A673 (cell line): ENCODE measurements at regions not wholly inside any gene's neighbourhood (a gene's known extent, or its start where the extent isn't known, plus 50 kb on each side); places are given as distances from the start of the nearest gene placed in this dataset.

Source experiments
- BruUV-seq: library from RNA; stranded (reverse); fragments of 400-500 nt; replicated peaks from 2 replicates; lab custom pipeline; 2021; lab: Mats Ljungman, UMichigan
- CTCF ChIA-PET: fragments of 300-600 bp; sonication (Branson Sonifier 250); formaldehyde crosslinking; loops from one replicate; lab custom pipeline; 2022; ENCODE audit warnings: antibody characterized with exemption; lab: Charles Lee
- POLR2A ChIA-PET: fragments of 300-600 bp; sonication (Branson Sonifier 250); formaldehyde crosslinking; loops from one replicate; lab custom pipeline; 2022; ENCODE audit warnings: antibody characterized with exemption; ENCODE audit not compliant: low non-redundant PET; lab: Charles Lee
- DNase-seq: peaks from one replicate; pipeline ENCODE4 v3.0.0-alpha.2; 2015; ENCODE audit warnings: low spot score
- H3K27ac ChIP-seq: fragments of 200-600 bp; sonication (generic); 2 replicates; pipeline ENCODE4 v1.5.1; 2016; ENCODE audit warnings: mixed run types, low read depth, mild to moderate bottlenecking, mixed read lengths, antibody characterized with exemption, low read length; ENCODE audit not compliant: poor library complexity, severe bottlenecking
- H3K27me3 ChIP-seq: fragments of 200-600 bp; sonication (generic); replicated peaks from 2 replicates; pipeline ENCODE4 v1.6.1; 2017; ENCODE audit warnings: mixed run types, low read depth, mild to moderate bottlenecking, mixed read lengths, antibody characterized with exemption, low read length; ENCODE audit not compliant: insufficient read depth, poor library complexity
- H3K36me3 ChIP-seq: fragments of 200-600 bp; sonication (generic); 2 replicates; pipeline ENCODE4 v1.6.1; 2016; ENCODE audit warnings: mixed run types, mild to moderate bottlenecking, mixed read lengths, antibody characterized with exemption, low read length; ENCODE audit not compliant: insufficient read depth, poor library complexity, severe bottlenecking
- H3K4me1 ChIP-seq: fragments of 200-600 bp; sonication (generic); 2 replicates; pipeline ENCODE4 v1.6.1; 2017; ENCODE audit warnings: mixed run types, mild to moderate bottlenecking, mixed read lengths, antibody characterized with exemption, low read length; ENCODE audit not compliant: insufficient read depth, poor library complexity, severe bottlenecking
- H3K4me3 ChIP-seq: fragments of 200-600 bp; sonication (generic); 2 replicates; pipeline ENCODE4 v1.5.1; 2016; ENCODE audit warnings: low read depth, mixed run types, mild to moderate bottlenecking, mixed read lengths, low read length; ENCODE audit not compliant: poor library complexity, severe bottlenecking
- H3K9me3 ChIP-seq: fragments of 200-600 bp; sonication (generic); 2 replicates; pipeline ENCODE4 v1.6.1; 2016; ENCODE audit warnings: mixed run types, low read depth, mild to moderate bottlenecking, mixed read lengths, antibody characterized with exemption, low read length; ENCODE audit not compliant: poor library complexity, severe bottlenecking
- EZH2 ChIP-seq: fragments of 200-600 bp; sonication (generic); IDR thresholded peaks from 2 replicates; pipeline ENCODE4 v1.6.1; 2017; ENCODE audit warnings: borderline replicate concordance, low read depth, mild to moderate bottlenecking, mixed read lengths, antibody characterized with exemption, low read length; ENCODE audit not compliant: poor library complexity, severe bottlenecking
- intact Hi-C: fragments of 100-400 bp; cut with micrococcal nuclease; formaldehyde crosslinking; loops from one replicate; pipeline ENCODE4 v1.10.0; 2022; ENCODE audit not compliant: unreplicated experiment
- TF ChIP-seq, protein P1 (sequence below): fragments of 300-800, 200-600 bp; sonication (generic); conservative IDR thresholded peaks from 2 replicates; pipeline ENCODE4 v1.5.1; 2017; ENCODE audit warnings: low read depth, mild to moderate bottlenecking, antibody characterized with exemption, low read length, moderate library complexity, mixed read lengths

DNA sequence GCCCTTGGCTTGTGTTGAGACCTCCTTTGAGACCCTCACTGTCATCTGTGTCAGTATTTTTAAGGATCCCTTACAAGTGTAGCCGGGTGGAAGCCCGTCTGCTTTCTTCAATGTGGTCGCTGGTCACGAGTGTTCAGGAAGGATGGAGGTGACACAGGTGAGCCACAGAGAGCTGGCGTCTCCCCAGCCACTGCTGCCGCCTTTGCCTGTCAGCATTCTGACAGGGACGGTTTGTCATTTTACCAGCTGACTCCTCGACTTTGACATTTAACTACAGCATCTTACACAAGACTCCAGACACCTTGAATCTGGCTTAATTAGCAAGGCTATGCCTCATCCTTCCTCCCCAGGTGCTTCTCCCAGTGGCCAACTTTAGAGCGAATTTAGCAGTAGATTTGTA is 56.3 kb upstream of the MPHOSPH6 start:
- ChIA-PET POLR2A (no interaction called here), CTCF (interaction anchor here (0.7 kb wide), 1 partner anchor 347 kb away, joined by 3 read pairs; no protein-coding TSS in a partner anchor)
- Histone ChIP-seq H3K36me3 (no peaks in the 10 kb centered on the region), H3K27ac (no peak overlapping the region), H3K4me3 (no peak overlapping the region), H3K9me3 (no peaks in the 10 kb centered on the region), H3K27me3 (no peaks in the 10 kb centered on the region), H3K4me1 (no peaks in the 10 kb centered on the region)
- intact Hi-C loops: no loop called here
- no TSS peak for BruUV-seq
- TF ChIP-seq EZH2: no peak
- TF ChIP-seq, protein P1, sequence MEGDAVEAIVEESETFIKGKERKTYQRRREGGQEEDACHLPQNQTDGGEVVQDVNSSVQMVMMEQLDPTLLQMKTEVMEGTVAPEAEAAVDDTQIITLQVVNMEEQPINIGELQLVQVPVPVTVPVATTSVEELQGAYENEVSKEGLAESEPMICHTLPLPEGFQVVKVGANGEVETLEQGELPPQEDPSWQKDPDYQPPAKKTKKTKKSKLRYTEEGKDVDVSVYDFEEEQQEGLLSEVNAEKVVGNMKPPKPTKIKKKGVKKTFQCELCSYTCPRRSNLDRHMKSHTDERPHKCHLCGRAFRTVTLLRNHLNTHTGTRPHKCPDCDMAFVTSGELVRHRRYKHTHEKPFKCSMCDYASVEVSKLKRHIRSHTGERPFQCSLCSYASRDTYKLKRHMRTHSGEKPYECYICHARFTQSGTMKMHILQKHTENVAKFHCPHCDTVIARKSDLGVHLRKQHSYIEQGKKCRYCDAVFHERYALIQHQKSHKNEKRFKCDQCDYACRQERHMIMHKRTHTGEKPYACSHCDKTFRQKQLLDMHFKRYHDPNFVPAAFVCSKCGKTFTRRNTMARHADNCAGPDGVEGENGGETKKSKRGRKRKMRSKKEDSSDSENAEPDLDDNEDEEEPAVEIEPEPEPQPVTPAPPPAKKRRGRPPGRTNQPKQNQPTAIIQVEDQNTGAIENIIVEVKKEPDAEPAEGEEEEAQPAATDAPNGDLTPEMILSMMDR: no peak
- DNase-seq: no peak

DNA sequence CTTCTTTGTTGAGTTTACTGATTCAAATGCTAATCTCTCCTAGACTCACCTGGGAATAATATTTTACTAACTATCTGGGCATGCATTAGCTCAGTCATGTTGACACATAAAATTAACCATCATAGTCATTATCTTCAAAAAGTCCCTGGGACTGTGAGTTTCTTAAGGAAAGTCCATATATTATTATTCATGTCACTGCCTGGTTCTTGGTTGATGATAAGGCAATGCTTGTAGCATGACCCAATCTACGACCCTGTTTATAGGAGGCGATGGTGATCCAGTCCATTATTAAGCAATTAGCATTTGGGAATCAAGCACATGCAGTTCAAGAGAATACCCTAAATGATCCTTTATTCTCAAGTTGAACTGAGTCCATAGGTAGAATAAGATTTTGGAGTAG is 54.8 kb upstream of the MPHOSPH6 start:
- TF ChIP-seq, protein P1: no peak
- TF ChIP-seq EZH2: no peak
- Histone ChIP-seq H3K4me3 (no peak overlapping the region), H3K27me3 (no peaks in the 10 kb centered on the region), H3K27ac (no peak overlapping the region), H3K4me1 (no peaks in the 10 kb centered on the region), H3K9me3 (no peaks in the 10 kb centered on the region), H3K36me3 (no peaks in the 10 kb centered on the region)
- no peak for DNase-seq
- no TSS peak for BruUV-seq
- intact Hi-C loops: no loop called here
- ChIA-PET CTCF (no interaction called here), POLR2A (interaction anchor here (0.5 kb wide), 1 partner anchor 56 kb away, joined by 3 read pairs; no protein-coding TSS in a partner anchor)

DNA sequence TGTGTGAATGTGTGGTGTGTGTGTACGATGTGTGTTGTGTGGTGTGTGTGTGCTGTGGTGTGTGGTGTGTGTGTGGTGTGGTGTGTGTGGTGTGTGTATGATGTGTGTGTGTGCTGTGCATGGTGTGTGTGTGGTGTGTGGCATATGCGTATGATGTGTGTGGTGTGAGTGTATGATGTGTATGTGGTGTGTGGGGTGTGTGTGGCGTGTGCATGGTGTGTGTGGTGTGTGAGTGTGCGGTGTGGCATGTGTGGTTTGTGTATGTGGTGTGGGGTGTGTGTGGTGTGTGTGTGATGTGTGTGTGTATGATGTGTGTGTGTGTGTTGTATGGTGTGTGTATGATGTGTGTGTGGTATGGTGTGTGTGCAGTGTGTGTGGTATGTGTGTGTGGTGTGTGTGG is 50.5 kb upstream of the MPHOSPH6 start:
- no peaks in the 10 kb centered on the region for H3K9me3 ChIP-seq
- no peak overlapping the region for H3K4me3 ChIP-seq
- intact Hi-C loops: no loop called here
- no TSS peak for BruUV-seq
- CTCF ChIA-PET: no interaction called here
- no peaks in the 10 kb centered on the region for H3K4me1 ChIP-seq
- POLR2A ChIA-PET: no interaction called here
- no peaks in the 10 kb centered on the region for H3K27me3 ChIP-seq
- no peak for DNase-seq
- no peak overlapping the region for H3K27ac ChIP-seq
- TF ChIP-seq, protein P1: no peak
- no peak for TF ChIP-seq EZH2
- H3K36me3 ChIP-seq: no peaks in the 10 kb centered on the region
